HG02884 (cell line): ENCODE measurements at regions not wholly inside any gene's neighbourhood (a gene's known extent, or its start where the extent isn't known, plus 50 kb on each side); places are given as distances from the start of the nearest gene placed in this dataset.

Experiments used
- ATAC-seq: cut with Tn5 transposase; IDR thresholded peaks from one replicate; pipeline ENCODE4 v1.9.1; 2021; ENCODE audit warnings: mild to moderate bottlenecking, moderate library complexity; ENCODE audit not compliant: unreplicated experiment

DNA sequence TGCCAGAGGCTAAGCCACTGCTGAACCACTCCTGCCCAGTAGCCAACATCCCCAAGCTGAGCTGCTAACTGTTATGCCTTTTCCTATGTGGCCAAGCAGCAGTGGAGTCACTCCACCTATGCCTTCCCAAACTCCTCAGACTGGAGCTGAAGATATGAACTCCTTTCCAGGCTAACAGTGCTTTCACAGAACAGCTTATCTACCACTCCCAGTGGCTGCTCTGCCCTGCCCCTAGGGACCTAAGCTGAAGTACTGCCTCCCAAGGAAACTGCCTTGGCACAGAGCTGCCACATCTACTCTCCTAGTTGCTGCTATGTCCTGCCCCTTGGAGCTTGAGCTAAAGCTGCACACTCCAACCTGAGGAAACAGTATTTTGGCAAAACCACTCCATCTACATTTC lies 275.9 kb downstream of the RBM43 start:
- ATAC-seq, result no peak

DNA sequence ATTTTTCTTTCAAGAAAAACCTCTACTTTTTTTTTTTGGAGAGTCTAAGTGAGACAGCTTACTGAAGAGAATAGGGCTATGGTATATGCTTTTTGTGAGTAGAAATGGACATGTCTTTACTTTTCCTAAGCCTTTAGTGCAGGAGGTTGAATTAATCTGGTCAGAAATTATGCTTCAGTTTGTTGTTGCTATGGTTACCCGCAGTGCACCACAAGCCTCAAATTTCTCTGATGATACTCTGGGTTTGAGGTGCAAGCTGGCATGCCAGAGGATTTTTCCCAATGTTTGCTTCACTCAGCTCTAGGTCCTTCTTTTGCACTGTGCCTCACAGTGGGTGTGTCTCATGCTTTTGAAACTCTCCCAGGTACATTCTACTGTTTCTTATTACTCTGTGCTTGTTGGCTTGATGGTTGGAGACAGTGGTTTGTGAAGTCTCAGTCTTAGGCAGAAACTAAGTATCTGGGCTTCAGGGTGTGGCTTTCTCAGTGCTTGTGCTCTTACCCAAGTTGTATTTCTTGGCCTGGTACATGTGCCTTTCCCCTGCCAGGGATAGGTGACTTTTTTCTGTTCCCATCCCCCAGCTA lies 278.3 kb downstream of the RBM43 start:
- ATAC-seq, result no peak

DNA sequence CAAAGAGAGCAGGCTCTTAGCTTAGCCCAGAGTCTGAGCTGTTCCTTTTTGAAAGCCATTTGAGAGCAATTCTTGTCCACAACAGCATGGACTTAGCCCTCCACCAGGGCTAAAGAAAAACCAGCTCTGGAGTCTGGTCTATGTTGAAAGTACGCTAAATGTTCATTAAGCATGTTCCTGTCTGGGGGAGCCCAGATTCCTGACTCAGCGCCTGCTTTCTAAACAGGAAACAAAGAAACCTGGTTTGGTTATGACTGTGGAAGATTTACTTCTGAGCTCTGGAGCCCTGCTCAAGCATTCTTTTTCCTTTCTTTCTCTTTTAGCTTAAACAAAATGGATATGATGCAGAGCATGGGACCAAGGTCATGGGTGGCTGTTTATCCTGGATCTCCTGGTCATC lies 279.8 kb downstream of the RBM43 start:
- no peak for ATAC-seq

DNA sequence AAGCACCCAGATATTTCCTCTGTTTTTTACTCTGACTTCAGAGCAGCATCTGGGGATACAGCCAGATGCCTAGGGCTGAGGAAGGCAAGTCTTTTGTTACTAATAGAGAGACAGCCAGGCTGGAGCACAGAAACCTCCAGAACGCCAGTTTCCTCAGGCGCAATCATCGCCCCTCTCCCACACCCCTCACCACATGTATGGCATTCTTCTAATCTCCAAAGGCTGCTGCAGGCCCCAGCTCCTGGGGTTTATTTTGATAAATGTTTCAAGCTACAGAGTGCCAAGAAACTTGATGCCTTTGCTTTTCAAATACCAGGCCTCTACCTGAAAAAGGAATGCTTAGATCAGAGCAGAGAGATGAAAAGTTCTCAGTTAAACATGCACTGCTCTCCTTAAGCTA lies 283.6 kb downstream of the RBM43 start:
- no peak for ATAC-seq

DNA sequence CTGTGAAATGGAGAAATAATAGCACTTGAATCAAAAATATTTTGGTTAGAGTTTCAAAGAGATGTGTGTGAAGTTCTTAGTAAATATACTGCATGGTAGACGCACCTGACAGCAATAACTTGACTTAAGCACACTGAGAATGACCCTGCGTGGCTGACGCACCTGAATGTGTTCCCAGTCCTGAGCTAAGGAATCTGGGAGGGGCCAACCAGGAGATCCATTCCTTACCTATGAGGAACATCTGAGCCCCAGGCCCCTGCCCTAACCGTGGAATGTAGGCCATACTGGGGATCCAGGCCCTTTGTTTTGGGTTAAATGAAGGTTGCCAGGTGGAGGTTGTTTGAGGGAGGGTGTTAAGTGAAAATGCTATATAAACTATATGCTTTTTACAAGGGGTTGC lies 284.4 kb downstream of the RBM43 start:
- ATAC-seq, result no peak

DNA sequence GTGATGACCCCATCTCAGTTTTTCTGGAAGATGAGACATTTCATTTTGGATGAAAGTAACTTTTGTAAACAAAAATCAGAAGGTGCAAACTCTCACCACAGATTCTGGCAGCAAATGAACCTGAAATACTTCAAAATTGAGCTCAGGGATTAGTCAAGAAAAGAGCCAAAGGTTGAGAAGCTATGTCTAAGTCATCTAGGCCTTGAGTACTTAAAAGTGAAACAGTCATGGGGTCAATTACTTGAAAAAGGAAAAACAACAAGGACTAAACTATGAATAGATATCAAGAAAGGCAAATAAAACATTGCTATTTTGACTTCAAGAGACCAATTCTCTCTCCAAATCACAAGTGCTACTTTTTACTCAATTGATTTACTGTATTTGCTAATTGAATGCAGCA lies 285.1 kb downstream of the RBM43 start:
- no peak for ATAC-seq

DNA sequence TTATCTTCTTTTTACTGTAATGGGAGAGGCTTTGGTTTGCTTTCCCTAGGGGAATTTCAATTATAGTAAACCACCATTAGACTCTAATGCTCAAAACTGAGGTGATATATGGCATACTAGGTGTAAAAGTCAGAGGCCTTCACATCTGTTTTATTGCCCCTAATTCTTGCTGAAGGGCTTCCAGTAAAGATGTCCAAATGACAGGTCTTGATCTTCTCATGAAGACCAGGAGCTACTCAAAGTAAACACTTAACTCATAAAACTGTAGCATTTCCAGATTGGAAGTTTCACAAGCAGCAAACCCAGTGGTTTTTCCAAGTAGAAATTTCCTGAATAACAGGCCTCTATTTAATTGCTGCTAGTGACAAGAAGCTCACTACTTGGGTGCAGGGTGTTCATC lies 286.8 kb downstream of the RBM43 start:
- ATAC-seq, result no peak

DNA sequence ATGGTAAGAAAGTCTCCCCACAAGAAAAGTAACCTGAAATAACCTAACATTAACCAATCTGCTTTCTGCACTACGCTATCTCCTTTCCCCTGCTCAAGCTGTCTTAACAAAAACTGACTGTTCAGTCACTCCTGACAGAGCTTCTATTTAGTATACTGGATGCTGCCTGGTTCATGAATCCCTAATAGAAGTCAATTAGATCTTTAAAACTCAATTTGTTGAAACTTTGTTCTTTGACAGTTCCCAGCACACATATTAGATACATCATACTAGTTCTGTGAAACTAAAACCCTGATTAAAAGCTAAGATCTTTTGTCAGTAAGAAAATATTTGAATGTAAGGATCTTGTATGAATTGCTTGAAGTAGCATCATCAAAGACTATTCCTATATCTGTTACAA lies 287.4 kb downstream of the RBM43 start:
- ATAC-seq, result no peak

DNA sequence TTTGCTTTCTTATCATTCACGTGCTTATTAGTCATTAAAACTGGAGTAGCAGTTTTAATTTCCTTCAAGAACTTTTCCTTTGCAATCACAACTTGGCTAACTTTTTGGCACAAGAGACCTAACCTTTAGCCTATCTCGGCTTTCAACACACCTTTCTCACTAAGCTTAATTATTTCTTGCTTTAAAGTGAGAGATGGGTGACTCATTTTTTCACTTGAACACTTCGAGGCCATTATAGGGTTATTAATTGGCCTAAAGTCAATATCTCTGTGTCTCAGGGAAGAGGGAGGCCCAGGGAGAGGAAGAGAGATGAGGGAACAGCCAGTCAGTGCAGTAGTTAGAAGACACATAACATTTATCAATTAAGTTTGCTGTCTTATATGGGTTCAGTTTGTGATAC lies 289.8 kb downstream of the RBM43 start:
- no peak for ATAC-seq

DNA sequence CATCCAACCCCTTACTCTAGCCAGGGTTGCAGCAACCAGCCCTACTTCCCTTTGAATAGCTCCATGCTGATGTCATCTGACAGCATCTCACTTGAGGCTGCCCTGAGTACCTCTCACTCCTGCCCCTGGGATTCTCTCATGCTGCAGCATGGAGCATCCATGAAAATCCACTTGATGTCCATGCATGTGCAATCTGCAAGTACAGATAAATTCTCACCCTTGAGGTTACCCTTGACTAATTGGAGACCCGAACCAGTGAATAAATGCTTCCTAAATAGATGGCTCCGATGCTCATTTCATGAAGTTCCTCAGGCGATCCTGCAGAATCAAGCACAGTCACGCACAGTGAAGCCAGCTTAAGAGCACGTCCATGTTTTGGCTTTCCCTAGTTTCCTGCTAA lies 298.3 kb downstream of the RBM43 start:
- no peak for ATAC-seq

DNA sequence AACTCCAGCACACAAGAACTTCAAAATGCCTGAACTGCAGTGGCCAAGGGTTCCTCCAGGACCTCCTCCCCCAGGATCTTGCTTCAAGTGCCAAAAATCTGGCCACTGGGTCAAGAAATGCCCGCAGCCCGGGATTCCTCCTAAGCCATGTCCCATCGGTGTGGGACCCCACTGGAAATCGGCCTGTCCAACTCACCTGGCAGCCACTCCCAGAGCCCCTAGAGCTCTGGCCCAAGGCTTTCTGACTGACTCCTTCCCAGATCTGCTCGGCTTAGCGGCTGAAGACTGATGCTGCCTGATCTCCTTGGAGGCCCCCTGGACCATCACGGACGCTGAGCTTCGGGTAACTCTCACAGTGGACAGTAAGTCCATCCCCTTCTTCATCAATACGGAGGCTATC lies 306.4 kb downstream of the RBM43 start:
- no peak for ATAC-seq

DNA sequence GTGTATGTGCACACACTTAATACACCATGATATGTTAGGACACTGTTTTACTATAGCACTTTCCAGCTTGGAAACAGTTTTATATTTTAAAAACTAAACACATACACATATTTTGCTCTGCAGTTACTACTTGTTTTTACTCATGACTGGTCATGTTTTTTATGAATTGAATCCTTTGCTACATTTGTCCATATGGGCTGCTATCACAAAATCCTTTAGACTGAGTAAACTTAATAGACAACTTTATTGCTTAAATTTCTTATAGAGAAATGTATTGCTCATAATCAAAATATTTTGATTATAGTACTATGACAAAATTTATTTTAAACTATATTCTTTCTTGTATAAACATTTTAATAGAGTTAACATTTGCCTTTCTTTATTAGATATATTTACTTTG lies 314.8 kb downstream of the RBM43 start:
- ATAC-seq, result no peak

DNA sequence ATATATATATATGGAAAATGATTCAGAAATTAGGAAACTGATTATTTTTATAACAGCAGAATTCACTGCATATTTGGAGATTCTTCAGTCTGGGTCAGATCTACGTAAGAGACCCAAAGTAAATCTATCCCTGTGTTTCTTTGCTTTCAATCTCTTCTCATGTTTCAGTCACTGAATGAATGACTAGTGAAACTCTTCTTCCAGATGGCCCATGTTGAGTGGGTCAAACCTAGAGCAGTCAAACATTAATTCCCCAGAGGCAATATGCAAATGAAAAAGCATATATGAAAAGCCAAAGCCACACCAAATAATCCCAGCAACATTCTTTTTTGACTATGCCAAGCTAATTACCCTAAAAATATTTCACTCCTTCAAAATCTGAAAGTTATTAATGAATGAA lies 317.3 kb downstream of the RBM43 start:
- ATAC-seq, result no peak

DNA sequence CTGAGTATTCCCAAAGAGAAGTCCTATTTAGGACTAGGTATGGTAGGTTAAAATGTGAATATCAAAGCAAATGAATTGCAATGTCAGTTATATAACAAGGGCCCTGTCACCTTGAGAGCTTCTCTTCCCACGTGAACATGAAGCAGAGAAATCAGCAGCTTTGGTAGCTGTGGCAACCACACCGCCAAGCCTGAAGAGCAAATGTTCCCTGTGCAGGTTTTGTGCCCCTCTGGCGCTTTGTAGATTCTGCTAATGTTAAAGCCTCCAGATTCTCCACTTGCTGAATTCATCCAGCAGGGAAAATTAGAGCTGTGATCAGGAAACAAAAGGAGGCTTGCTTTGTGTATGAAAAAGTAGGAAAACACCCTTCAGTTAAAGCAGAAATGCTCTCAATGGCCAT lies 322.6 kb downstream of the RBM43 start:
- no peak for ATAC-seq

DNA sequence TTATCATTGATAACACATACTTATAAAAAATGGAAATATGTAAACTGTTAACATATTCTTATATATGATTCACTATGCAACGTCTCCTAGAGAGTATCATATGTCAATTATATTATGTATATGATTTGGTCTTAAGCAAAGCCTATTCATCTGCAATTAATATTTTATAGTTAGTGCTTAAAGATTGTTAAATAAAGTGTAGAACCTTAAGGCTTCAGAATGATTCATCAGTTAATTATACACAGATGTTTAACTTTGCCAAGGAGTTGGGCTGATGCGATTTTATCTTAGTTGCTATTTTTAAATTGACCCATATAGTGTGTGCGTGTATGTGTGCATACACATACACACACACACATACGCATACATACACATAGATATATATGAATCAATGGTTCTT lies 323.1 kb downstream of the RBM43 start:
- no peak for ATAC-seq

DNA sequence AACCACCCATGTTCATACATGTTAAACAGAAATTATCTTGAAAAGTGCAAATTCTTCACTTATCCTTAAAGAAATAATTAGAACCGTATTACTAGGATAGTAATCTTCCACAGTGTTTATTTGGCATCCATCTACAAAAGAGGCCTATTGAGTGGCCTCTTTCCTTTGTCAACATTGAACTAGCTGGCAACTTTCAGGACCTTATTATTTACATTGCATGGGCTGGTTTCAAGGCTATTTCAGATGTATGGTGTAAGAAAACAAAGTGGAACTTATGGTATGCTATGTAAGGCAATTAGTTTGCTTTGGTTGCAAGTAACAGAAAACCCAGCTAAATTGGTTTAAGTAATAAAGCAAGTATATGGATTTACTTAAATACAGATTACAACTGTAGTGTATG lies 324.6 kb downstream of the RBM43 start:
- no peak for ATAC-seq

DNA sequence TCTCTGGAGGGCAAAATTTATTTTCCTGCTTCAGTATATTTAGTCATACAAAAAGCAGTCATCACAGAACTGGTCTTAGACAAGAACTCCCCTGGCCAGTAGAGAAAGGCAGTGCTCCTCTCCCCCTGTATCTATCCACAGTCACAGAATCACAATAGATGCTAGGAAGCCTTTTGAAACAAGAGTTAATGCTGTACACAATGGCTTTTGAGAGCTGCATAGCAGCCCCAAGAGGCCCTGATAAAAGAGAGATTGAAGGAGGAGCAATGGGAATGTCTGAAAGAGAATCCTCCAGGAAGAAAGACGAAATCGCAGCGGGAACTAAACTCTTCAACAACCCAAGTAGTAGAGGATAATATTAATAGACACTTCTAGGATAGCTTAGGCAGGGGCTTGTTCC lies 330.2 kb downstream of the RBM43 start:
- no peak for ATAC-seq

DNA sequence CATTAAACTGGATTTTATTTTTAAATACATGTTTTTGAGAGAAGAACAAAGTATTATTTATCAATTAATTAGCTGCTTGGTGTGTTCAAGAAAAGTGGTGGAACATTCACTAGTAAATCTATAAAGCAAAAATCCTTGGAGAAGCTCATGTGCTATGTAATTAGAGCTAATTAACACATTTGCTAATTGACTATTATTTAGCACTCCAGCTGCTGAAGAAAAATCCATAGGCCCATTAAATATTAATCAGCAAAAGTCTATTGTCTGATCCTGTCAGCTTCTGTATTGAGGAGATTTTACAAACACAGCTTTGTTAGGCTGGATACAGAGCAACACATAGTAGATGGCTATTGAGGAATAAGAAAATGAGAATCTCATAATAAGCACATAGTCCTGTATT lies 336.1 kb downstream of the RBM43 start:
- ATAC-seq, result no peak

DNA sequence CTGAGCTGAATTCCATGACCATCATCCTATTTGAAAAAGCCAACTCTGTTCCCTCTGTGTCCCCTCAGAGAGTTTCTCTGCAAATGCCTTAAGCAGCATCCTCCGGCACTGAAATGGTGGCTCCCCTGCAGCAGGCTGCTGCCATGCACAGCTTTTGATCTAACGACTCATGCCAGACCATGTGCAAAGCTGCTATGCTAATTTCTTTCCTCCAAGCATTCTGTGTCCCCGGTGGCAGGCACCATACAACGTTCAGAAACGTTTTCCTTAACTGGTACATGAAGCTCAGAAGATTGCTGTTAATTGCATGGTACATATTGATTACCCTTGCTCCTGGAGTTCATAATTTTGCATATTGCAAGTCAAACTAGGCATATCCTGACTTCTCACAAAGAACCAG lies 336.8 kb downstream of the RBM43 start:
- no peak for ATAC-seq

DNA sequence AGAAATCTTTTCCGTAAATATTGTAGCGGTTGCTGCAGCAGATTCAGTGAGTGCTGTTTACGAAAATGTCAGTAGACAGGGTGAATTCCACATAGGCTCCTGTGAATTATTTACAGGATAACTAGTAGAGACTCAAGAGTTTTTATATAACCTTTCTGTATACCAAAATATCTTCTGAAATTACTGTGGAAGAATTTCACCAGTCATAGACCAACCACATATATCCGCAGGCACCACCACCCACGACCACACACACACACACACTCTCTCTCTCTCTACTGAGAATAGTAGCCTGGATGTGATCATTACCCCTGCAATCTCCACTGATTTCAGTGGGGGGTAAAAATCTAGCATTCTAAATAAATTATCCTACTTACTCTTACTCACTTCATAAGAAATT lies 341.8 kb downstream of the RBM43 start:
- no peak for ATAC-seq

DNA sequence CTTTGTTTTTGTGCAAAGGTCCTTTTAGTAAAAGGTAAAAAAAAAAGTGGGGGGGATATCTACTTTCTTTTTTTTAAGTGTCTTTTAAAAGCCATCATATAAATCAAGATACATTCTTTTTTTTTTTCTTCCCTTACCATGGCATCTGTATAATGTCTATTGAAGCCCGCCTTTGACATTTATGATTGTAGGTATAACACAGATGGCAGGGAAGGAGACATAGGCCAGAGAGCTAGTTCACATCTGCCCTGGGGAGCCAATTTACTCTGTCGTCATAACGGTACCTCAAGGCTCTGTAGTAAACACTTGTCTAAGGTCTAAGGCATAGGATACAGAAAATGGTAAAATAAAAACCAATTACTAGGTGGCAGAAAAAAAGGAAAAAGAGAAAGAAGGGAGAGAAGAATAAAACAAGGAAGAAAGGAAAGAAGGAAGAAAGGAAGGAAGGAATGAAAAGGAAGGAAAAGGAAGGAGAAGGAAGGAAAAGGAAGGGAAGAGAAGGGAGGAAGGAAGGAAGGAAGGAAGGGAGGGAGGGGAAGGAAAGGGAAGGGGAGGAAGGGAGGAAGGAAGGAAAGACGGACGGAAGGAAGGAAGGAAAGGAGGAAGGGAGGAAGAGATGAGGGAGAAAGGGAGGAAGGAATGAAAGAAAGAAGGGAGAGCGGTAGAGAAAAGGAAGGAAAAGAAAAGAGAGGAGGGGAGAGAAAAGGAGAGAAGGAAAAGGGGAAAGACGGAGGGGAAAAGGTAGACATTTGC lies 343.5 kb downstream of the RBM43 start:
- no peak for ATAC-seq

DNA sequence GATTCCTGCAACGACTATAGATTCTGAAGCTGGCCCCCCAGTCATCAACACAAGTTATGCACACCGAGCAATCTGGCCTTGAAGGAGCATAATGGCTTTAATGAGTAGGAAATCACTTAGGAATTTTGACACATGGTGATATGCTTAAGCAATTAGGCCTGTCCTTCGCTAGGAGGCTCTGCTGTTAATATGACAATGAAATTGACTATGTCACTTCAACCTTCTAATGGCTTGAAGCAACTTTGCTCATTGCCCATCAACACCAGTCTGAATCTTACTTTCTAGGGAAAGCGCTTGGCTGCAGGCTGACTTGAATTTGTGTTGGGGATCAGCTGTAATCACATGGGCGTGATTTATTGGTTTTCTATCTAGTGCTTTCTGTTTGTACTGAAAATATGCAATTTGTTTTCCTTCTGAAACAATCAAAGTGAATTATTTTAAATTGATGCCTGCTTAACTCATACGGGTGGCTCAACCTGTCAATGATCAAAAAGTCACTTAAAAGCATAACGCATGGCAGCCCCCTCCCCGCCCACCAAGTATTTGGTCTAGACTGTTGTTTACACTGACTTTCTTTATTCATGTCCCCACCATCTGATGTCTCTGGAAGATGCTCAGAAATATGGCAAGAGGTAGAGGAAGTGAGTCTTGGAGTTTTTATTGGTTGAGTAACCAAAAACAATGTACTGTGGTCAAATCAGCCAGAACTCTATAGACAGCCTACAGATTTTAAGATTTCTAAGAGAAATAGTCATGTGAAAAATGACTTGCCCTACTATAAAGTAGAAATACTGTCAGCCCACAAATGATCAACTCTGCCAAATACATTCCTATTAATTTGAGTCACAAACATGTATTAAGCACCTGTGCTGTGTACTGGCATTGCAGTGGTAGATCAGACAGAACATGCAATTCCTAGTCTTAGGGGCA lies 344.9 kb downstream of the RBM43 start:
- ATAC-seq, result no peak
